ENCODE measurements at regions not wholly inside any gene's neighbourhood (a gene's known extent, or its start where the extent isn't known, plus 50 kb on each side); places are given as distances from the start of the nearest gene placed in this dataset.
"Not testable (repeated sequence)": the region's sequence is repeated elsewhere in the genome, so short reads cannot be mapped to it uniquely, and the experiment has no call there.

DNA sequence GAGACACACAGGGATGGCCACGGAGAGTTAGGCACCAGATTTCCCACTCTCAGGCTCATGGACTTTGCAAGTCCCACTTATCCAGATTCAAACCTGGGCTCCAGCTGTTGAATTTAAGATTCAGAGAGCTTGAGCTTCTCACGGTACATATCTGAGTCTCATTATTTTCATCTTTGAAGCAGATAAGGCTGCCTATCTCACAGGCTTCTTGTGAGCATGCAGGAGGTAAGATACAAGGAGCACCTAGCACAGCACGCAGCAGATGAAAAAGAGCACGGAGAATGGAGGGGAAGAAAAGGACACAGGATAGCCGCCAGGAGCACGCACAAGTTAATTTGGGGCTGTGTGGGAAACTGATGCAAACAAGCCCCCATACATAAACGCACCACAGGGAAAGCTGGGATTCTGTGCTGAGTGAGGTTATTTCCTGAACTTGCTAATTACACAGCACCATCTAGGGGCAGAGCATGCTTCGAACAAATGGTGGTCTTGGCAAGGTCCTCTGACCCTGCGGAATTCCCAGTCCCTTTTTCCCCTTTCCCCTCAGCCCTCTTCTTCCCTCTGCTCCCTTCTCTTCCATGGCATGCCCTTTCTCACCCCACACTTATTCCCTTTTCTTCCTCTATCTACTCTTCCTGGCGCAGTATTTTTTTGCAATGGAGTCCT, 134.7 kb upstream of the VANGL1 start:
- in situ Hi-C loops (cut with HindIII; ENCODE audit: low pct_ligation_motif_present, low sequenced_read_pairs), result no loop called here
- Histone ChIP-seq H3K36me3 (replicated peaks) (no peaks in the 10 kb centered on the region), H3K27ac (no peak overlapping the region), H3K27me3 (replicated peaks) (no peaks in the 10 kb centered on the region), H3K4me3 (ENCODE audit: low read depth, low read length) (no peak overlapping the region)
- DNase-seq, result peak; percentile 22
- TF ChIP-seq, protein P1, sequence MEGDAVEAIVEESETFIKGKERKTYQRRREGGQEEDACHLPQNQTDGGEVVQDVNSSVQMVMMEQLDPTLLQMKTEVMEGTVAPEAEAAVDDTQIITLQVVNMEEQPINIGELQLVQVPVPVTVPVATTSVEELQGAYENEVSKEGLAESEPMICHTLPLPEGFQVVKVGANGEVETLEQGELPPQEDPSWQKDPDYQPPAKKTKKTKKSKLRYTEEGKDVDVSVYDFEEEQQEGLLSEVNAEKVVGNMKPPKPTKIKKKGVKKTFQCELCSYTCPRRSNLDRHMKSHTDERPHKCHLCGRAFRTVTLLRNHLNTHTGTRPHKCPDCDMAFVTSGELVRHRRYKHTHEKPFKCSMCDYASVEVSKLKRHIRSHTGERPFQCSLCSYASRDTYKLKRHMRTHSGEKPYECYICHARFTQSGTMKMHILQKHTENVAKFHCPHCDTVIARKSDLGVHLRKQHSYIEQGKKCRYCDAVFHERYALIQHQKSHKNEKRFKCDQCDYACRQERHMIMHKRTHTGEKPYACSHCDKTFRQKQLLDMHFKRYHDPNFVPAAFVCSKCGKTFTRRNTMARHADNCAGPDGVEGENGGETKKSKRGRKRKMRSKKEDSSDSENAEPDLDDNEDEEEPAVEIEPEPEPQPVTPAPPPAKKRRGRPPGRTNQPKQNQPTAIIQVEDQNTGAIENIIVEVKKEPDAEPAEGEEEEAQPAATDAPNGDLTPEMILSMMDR (IDR thresholded peaks at IDR 0.05; ENCODE audit: low read depth, low read length, missing control alignments), result peak; percentile 80

DNA sequence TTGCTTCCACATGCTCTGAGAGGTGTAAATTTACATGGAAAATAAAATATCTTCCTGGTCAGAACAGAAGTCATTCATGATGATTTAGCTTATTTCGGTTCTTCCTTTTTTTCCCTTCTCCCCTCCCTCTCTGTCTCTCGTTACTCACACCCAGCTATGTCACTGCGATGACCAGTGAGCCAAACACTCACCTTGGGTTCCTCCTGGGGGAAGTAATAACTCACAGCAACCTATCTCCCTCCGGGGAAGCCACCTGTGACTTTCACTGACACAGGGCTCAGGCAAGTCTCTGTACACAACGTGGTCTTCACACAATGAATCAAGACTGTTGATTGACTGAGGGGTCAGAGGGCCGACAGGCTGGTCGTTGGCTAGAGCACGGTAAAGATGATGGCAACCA, 135.3 kb upstream of the VANGL1 start:
- in situ Hi-C loops (cut with HindIII; ENCODE audit: low pct_ligation_motif_present, low sequenced_read_pairs), result no loop called here
- Histone ChIP-seq H3K4me3 (ENCODE audit: low read depth, low read length) (no peak overlapping the region), H3K27ac (no peak overlapping the region), H3K36me3 (replicated peaks) (no peaks in the 10 kb centered on the region), H3K27me3 (replicated peaks) (no peaks in the 10 kb centered on the region)
- no peak for DNase-seq
- TF ChIP-seq, protein P1 (IDR thresholded peaks at IDR 0.05; ENCODE audit: low read depth, low read length, missing control alignments), result no peak

DNA sequence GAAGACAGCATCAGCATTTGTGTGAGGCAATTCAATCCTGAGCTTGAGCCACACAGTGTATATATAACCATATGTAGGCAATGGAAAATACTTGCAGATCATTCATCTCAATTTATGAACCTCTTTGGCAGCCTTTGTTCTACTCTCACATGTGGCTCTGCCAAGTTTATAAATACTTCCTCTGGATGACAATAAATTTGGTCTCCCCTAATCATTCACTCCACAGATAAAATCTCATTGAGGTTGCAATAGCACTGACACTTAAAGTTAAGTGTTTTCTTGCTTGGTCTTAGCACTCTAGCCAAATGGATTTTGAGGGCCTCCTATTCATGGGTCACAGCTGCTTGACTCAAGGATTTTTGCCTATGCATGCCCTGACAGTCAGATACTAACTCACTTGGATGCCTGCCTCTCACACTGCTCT, 136.6 kb upstream of the VANGL1 start:
- H3K27ac ChIP-seq, result no peak overlapping the region
- in situ Hi-C loops (cut with HindIII; ENCODE audit: low pct_ligation_motif_present, low sequenced_read_pairs), result no loop called here
- H3K4me3 ChIP-seq (ENCODE audit: low read depth, low read length), result no peak overlapping the region
- no peaks in the 10 kb centered on the region for H3K36me3 ChIP-seq (replicated peaks)
- no peak for DNase-seq
- TF ChIP-seq, protein P1 (IDR thresholded peaks at IDR 0.05; ENCODE audit: low read depth, low read length, missing control alignments), result no peak
- H3K27me3 ChIP-seq (replicated peaks), result no peaks in the 10 kb centered on the region

DNA sequence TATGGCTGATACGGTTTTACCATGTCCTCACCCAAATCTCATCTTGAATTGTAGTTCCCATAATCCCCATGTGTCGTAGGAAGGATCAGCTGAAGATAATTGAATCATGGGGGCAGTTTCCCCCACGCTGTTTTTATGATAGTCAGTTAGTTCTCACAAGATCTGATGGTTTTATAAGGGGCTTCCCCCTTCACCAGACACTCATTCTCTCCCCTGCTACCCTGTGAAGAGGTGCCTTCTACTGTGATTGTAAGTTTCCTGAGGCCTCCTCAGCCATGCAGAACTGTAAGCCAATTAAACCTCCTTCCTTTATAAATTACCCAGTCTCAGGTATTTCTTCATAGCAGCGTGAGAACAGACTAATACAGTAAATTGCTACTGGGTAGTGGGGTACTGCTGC, 139.6 kb upstream of the VANGL1 start:
- DNase-seq; H3K36me3 ChIP-seq (replicated peaks); H3K27me3 ChIP-seq (replicated peaks); in situ Hi-C loops (cut with HindIII; ENCODE audit: low pct_ligation_motif_present, low sequenced_read_pairs); H3K4me3 ChIP-seq (ENCODE audit: low read depth, low read length); H3K27ac ChIP-seq: not testable (repeated sequence)

DNA sequence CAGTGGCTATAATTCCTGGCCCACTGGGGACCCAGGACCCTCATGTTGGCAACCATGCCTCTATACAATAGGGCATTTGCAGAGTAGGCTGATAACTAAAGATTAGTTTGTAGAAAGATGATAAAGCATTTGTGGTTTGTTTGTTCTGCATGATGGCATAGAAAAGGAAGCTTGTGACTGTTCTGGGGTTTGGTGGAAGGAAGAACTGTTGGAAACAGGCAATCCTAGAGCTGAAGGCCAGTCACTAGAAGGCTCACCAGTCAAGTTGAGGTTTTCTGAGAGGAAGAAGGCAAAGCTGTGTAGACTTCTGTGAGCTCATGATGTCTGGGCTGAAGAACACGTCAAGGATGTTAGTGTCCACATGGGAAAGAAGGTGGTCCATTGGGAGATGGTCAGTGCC, 140.3 kb upstream of the VANGL1 start:
- DNase-seq, result no peak
- Histone ChIP-seq H3K36me3 (replicated peaks) (no peaks in the 10 kb centered on the region), H3K4me3 (ENCODE audit: low read depth, low read length) (no peak overlapping the region), H3K27ac (no peak overlapping the region), H3K27me3 (replicated peaks) (no peaks in the 10 kb centered on the region)
- TF ChIP-seq, protein P1 (IDR thresholded peaks at IDR 0.05; ENCODE audit: low read depth, low read length, missing control alignments), result no peak
- in situ Hi-C loops (cut with HindIII; ENCODE audit: low pct_ligation_motif_present, low sequenced_read_pairs), result no loop called here

DNA sequence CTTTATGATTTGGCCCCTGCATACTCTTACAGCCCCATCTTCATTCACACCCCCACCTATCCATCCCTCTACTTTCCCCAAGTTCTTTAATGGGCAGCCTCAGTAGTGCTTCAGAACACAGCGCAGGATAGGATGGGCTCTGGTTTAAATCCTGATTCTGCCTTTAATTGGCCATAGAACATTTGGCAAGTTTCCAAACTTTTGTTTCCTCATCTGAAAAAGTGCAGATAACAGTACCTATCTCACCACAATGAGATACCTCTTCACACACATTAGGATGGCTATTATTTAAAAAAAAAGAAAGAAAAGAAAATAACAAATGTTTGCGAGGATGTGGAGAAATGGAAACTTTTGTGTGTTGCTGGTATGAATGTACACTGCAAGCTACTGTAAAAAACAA, 142.5 kb upstream of the VANGL1 start:
- TF ChIP-seq, protein P1 (IDR thresholded peaks at IDR 0.05; ENCODE audit: low read depth, low read length, missing control alignments), result no peak
- Histone ChIP-seq H3K4me3 (ENCODE audit: low read depth, low read length) (no peak overlapping the region), H3K27me3 (replicated peaks) (no peaks in the 10 kb centered on the region), H3K27ac (no peak overlapping the region), H3K36me3 (replicated peaks) (no peaks in the 10 kb centered on the region)
- DNase-seq, result no peak
- in situ Hi-C loops (cut with HindIII; ENCODE audit: low pct_ligation_motif_present, low sequenced_read_pairs), result no loop called here

Measured in brain microvascular endothelial cell (primary cell).